ENCODE measurements at regions not wholly inside any gene's neighbourhood (a gene's known extent, or its start where the extent isn't known, plus 50 kb on each side); places are given as distances from the start of the nearest gene placed in this dataset.

DNA sequence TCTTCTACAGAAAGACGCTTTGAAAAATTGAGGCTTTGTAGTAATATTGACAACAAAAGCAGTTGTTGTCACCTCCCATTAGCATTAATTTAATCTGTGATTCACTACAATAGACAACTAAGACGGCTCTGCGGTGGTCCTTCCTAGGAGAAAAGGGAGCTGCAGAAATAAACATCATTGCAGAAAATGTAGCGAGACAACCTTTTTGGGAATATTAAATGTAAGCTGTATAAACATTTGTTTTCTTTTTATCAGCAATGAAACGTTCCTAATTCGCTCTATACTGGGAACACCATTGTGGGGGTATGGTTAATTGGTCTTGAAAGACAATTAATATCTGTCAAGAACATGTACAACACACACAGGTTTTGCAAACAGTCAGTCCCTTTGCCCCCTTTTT is 583.3 kb upstream of the TENM3 start:
- no peaks in the 10 kb centered on the region for H3K27me3 ChIP-seq (ENCODE audit: control insufficient read depth, insufficient read depth, low read length)
- H3K9ac ChIP-seq (ENCODE audit: low read depth, low read length), result no peak overlapping the region
- H3K36me3 ChIP-seq (ENCODE audit: insufficient read depth, low read length), result no peaks in the 10 kb centered on the region
- peak overlapping the region; percentile 2 for H3K4me2 ChIP-seq (ENCODE audit: low read length)
- H3K9me3 ChIP-seq (replicated peaks; ENCODE audit: low read length), result no peaks in the 10 kb centered on the region
- peaks cover 42% of the 10 kb centered on the region for H3K4me1 ChIP-seq (ENCODE audit: control insufficient read depth, insufficient read depth, low read length)
- no peak overlapping the region for H3K4me3 ChIP-seq (ENCODE audit: low read length)

DNA sequence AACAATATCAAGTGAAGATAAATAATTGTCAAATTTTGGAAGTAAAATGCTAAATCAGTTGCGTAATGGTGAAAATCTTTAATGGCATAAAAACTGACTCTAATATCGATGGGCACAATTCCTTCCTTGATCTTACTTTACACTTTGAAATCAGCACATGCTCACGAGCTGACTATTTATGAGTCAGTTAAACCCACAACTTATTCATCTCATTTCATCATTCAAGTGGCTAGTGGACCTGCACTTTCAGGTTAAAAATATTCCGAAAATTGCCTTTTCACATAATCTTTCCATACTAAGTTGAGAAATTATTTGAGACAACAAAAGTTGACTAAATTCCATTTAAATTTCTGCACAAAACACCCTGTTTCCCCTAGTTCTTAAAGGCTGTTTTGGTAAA is 582.1 kb upstream of the TENM3 start:
- no peaks in the 10 kb centered on the region for H3K36me3 ChIP-seq (ENCODE audit: insufficient read depth, low read length)
- no peaks in the 10 kb centered on the region for H3K9me3 ChIP-seq (replicated peaks; ENCODE audit: low read length)
- H3K9ac ChIP-seq (ENCODE audit: low read depth, low read length), result peak overlapping the region; percentile 76
- peak overlapping the region; percentile 45 for H3K4me2 ChIP-seq (ENCODE audit: low read length)
- H3K4me1 ChIP-seq (ENCODE audit: control insufficient read depth, insufficient read depth, low read length), result peaks cover 42% of the 10 kb centered on the region
- no peak overlapping the region for H3K4me3 ChIP-seq (ENCODE audit: low read length)
- H3K27me3 ChIP-seq (ENCODE audit: control insufficient read depth, insufficient read depth, low read length), result no peaks in the 10 kb centered on the region

- Histone ChIP-seq H3K9me3 (replicated peaks; ENCODE audit: low read length) (no peaks in the 10 kb centered on the region), H3K27me3 (ENCODE audit: control insufficient read depth, insufficient read depth, low read length) (no peaks in the 10 kb centered on the region), H3K36me3 (ENCODE audit: insufficient read depth, low read length) (no peaks in the 10 kb centered on the region), H3K9ac (ENCODE audit: low read depth, low read length) (peak overlapping the region; percentile 76), H3K4me3 (ENCODE audit: low read length) (no peak overlapping the region), H3K4me2 (ENCODE audit: low read length) (peak overlapping the region; percentile 45), H3K4me1 (ENCODE audit: control insufficient read depth, insufficient read depth, low read length) (peaks cover 42% of the 10 kb centered on the region)
These were observed 581.3 kb upstream of the TENM3 start for GRCh38 chr4:181661923-181662322.

- Histone ChIP-seq H3K4me3 (ENCODE audit: low read length) (no peak overlapping the region), H3K4me1 (ENCODE audit: control insufficient read depth, insufficient read depth, low read length) (peaks cover 42% of the 10 kb centered on the region), H3K36me3 (ENCODE audit: insufficient read depth, low read length) (no peaks in the 10 kb centered on the region), H3K9ac (ENCODE audit: low read depth, low read length) (peak overlapping the region; percentile 76), H3K4me2 (ENCODE audit: low read length) (peak overlapping the region; percentile 45), H3K27me3 (ENCODE audit: control insufficient read depth, insufficient read depth, low read length) (no peaks in the 10 kb centered on the region), H3K9me3 (replicated peaks; ENCODE audit: low read length) (no peaks in the 10 kb centered on the region)
These were observed 580.8 kb upstream of the TENM3 start for GRCh38 chr4:181662383-181662782.

- Histone ChIP-seq H3K4me1 (ENCODE audit: control insufficient read depth, insufficient read depth, low read length) (no peaks in the 10 kb centered on the region), H3K36me3 (ENCODE audit: insufficient read depth, low read length) (no peaks in the 10 kb centered on the region), H3K27me3 (ENCODE audit: control insufficient read depth, insufficient read depth, low read length) (no peaks in the 10 kb centered on the region), H3K4me3 (ENCODE audit: low read length) (no peak overlapping the region), H3K9ac (ENCODE audit: low read depth, low read length) (no peak overlapping the region), H3K4me2 (ENCODE audit: low read length) (no peak overlapping the region), H3K9me3 (replicated peaks; ENCODE audit: low read length) (no peaks in the 10 kb centered on the region)
These were observed 572.7 kb upstream of the TENM3 start for GRCh38 chr4:181670506-181670905.

GRCh38 chr4:181671672-181672071 is 571.5 kb upstream of the TENM3 start:
- no peak overlapping the region for H3K4me3 ChIP-seq (ENCODE audit: low read length)
- no peaks in the 10 kb centered on the region for H3K9me3 ChIP-seq (replicated peaks; ENCODE audit: low read length)
- peaks cover 1% of the 10 kb centered on the region for H3K4me1 ChIP-seq (ENCODE audit: control insufficient read depth, insufficient read depth, low read length)
- H3K27me3 ChIP-seq (ENCODE audit: control insufficient read depth, insufficient read depth, low read length), result no peaks in the 10 kb centered on the region
- no peak overlapping the region for H3K9ac ChIP-seq (ENCODE audit: low read depth, low read length)
- H3K36me3 ChIP-seq (ENCODE audit: insufficient read depth, low read length), result no peaks in the 10 kb centered on the region
- H3K4me2 ChIP-seq (ENCODE audit: low read length), result no peak overlapping the region

DNA sequence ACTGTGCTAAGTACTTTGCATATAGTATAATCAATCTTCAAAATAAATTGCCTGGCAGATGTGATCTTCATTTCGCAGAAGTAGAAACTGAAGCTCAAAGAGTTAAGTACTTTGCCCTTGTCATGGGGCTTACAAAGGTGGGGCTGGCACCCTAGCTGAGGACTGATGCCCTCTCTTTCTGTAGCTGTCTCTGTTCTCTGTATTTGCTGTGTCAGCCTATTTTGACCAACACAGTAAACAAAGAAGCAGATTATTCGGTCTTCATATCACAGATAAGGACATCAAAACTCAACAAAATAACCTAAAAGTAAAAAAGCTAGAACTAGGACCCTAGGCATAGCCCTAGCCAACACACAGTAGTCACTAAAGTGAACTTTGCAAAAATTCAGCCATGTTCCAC is 570.5 kb upstream of the TENM3 start:
- H3K36me3 ChIP-seq (ENCODE audit: insufficient read depth, low read length), result no peaks in the 10 kb centered on the region
- H3K27me3 ChIP-seq (ENCODE audit: control insufficient read depth, insufficient read depth, low read length), result no peaks in the 10 kb centered on the region
- no peaks in the 10 kb centered on the region for H3K9me3 ChIP-seq (replicated peaks; ENCODE audit: low read length)
- no peak overlapping the region for H3K4me3 ChIP-seq (ENCODE audit: low read length)
- H3K9ac ChIP-seq (ENCODE audit: low read depth, low read length), result no peak overlapping the region
- peaks cover 9% of the 10 kb centered on the region for H3K4me1 ChIP-seq (ENCODE audit: control insufficient read depth, insufficient read depth, low read length)
- no peak overlapping the region for H3K4me2 ChIP-seq (ENCODE audit: low read length)

DNA sequence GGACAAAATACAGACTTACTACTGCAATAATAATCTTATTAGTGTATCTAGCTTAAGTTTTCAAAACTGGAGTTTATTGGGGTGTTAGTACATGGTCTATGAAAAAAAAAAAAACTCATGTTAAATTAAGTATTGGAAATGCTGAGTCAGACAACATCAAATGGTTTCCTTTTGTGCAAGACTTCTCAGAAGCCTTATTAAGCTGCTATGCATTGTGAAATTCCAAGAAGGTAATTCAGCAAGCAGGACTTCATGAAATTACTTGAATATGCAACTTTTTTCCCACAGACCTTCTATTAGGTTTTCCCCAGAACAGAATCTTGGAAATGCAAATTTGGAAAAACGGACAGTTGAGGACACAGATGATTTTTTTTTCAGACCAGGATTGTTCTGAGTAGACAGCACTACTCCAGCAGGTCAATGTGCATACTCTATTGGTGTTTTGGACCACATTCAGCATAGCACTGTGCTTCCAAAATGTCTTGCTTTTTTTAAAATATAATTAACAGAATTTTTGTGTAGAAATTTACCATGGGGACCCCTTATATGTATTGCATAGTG is 568.8 kb upstream of the TENM3 start:
- Histone ChIP-seq H3K4me2 (ENCODE audit: low read length) (no peak overlapping the region), H3K4me3 (ENCODE audit: low read length) (no peak overlapping the region), H3K9ac (ENCODE audit: low read depth, low read length) (no peak overlapping the region), H3K36me3 (ENCODE audit: insufficient read depth, low read length) (no peaks in the 10 kb centered on the region), H3K9me3 (replicated peaks; ENCODE audit: low read length) (no peaks in the 10 kb centered on the region), H3K27me3 (ENCODE audit: control insufficient read depth, insufficient read depth, low read length) (no peaks in the 10 kb centered on the region), H3K4me1 (ENCODE audit: control insufficient read depth, insufficient read depth, low read length) (peaks cover 9% of the 10 kb centered on the region)

GRCh38 chr4:181676546-181676945 is 566.7 kb upstream of the TENM3 start:
- Histone ChIP-seq H3K9me3 (replicated peaks; ENCODE audit: low read length) (no peaks in the 10 kb centered on the region), H3K4me2 (ENCODE audit: low read length) (no peak overlapping the region), H3K27me3 (ENCODE audit: control insufficient read depth, insufficient read depth, low read length) (no peaks in the 10 kb centered on the region), H3K36me3 (ENCODE audit: insufficient read depth, low read length) (no peaks in the 10 kb centered on the region), H3K4me3 (ENCODE audit: low read length) (no peak overlapping the region), H3K4me1 (ENCODE audit: control insufficient read depth, insufficient read depth, low read length) (peaks cover 9% of the 10 kb centered on the region), H3K9ac (ENCODE audit: low read depth, low read length) (no peak overlapping the region)

DNA sequence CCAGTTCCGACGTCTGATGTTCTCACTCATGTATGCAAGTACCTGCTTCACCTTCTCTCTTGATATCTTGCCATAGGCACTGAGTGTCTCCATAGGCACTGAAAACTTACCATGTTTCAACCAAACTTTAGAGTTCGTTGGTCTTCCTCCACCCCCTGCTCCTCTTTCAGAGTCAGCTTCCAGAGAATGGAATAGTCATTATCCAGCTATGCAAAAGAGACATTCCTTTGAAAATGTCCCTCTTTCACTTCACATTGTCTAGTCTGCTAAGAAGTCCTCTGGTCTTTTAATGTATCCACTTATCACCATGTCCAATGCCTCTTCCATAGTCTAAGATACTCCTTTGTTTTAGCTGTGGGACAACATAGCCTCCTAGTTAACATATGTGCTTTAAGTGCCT is 566.0 kb upstream of the TENM3 start:
- no peak overlapping the region for H3K4me3 ChIP-seq (ENCODE audit: low read length)
- H3K4me2 ChIP-seq (ENCODE audit: low read length), result no peak overlapping the region
- no peak overlapping the region for H3K9ac ChIP-seq (ENCODE audit: low read depth, low read length)
- H3K36me3 ChIP-seq (ENCODE audit: insufficient read depth, low read length), result no peaks in the 10 kb centered on the region
- H3K4me1 ChIP-seq (ENCODE audit: control insufficient read depth, insufficient read depth, low read length), result peaks cover 15% of the 10 kb centered on the region
- no peaks in the 10 kb centered on the region for H3K9me3 ChIP-seq (replicated peaks; ENCODE audit: low read length)
- H3K27me3 ChIP-seq (ENCODE audit: control insufficient read depth, insufficient read depth, low read length), result no peaks in the 10 kb centered on the region

DNA sequence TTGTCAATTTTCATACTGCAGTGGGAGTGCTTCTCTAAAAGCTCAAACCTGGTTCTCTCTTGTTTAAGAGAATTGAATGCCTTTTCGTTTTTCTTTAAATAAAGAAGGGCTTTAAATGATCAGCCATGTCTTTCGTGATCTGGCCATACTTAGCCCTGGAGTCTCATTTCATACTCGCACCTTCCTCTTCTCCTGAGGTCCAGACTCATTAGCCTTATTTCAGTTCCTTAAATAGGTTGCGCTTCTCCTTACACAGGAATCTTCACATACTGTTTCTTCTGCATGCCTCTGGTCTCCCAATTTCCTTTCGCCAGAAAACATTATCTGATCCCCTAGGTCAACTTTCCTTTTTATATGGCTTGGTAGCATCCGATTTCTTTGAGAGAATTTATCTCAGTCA is 565.6 kb upstream of the TENM3 start:
- Histone ChIP-seq H3K4me2 (ENCODE audit: low read length) (no peak overlapping the region), H3K9me3 (replicated peaks; ENCODE audit: low read length) (no peaks in the 10 kb centered on the region), H3K36me3 (ENCODE audit: insufficient read depth, low read length) (no peaks in the 10 kb centered on the region), H3K4me1 (ENCODE audit: control insufficient read depth, insufficient read depth, low read length) (peaks cover 19% of the 10 kb centered on the region), H3K27me3 (ENCODE audit: control insufficient read depth, insufficient read depth, low read length) (no peaks in the 10 kb centered on the region), H3K9ac (ENCODE audit: low read depth, low read length) (no peak overlapping the region), H3K4me3 (ENCODE audit: low read length) (no peak overlapping the region)

DNA sequence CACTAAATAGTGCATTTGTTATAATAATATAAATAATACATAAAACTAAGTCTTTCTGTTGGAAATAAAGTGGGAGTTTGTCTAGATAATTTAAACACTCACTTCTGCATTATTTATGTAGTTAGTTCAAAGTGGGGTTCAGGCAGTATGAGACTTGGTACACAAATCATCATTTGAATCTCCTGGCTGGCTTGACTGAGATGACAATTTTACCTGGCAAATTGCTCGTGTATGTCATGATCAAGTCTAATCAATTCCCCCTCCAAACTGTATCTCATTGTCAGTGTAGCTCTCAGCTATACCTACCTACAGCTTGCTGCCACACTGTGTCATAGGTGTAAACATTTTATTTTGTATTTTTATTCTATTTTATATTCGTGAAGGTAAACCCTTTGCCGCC is 563.4 kb upstream of the TENM3 start:
- H3K27me3 ChIP-seq (ENCODE audit: control insufficient read depth, insufficient read depth, low read length), result no peaks in the 10 kb centered on the region
- peaks cover 29% of the 10 kb centered on the region for H3K4me1 ChIP-seq (ENCODE audit: control insufficient read depth, insufficient read depth, low read length)
- H3K9me3 ChIP-seq (replicated peaks; ENCODE audit: low read length), result no peaks in the 10 kb centered on the region
- no peak overlapping the region for H3K9ac ChIP-seq (ENCODE audit: low read depth, low read length)
- H3K4me2 ChIP-seq (ENCODE audit: low read length), result no peak overlapping the region
- no peaks in the 10 kb centered on the region for H3K36me3 ChIP-seq (ENCODE audit: insufficient read depth, low read length)
- no peak overlapping the region for H3K4me3 ChIP-seq (ENCODE audit: low read length)
